Stimulated activated CD8-positive, alpha-beta memory T cell treated with anti-CD3 and anti-CD28 coated beads, Interleukin-2, amount 100 ng/mL, for 48 hours (primary cell): ENCODE measurements at regions not wholly inside any gene's neighbourhood (a gene's known extent, or its start where the extent isn't known, plus 50 kb on each side); places are given as distances from the start of the nearest gene placed in this dataset.
"Not testable (repeated sequence)": the region's sequence is repeated elsewhere in the genome, so short reads cannot be mapped to it uniquely, and the experiment has no call there.

Experiments
- DNase-seq, 2 donors: peaks; one replicate each; pipeline ENCODE4 v3.0.0-alpha.2; 2020; ENCODE audit warnings: low read depth in 2 of 2

DNA sequence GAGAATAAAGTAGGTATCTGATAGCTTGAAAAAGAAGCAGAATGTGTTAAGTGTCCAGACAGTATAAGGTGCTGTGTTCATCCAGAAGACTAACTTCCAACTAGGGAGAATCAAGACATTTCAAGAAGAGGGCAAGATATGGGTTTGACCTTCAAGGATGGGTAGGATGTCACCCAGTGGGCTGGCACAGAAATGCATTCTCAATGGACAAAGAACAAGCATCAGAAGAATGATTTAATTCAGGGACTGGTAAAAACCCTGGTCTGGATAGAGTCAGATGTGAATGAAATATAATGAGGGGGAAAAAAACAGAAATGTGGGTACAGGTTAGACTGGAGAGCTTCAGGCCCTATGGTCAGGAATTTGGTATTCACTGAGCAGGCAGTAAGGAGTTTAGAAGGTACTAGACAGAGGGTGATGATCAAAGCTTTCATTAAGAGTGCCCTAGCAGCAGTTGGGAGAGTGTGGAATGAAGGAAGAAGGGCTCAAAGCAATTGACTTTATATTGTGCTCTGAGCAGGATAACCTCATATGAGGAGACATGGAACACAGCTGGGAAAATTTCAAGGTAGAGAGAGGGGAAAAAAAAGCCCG lies 180.7 kb upstream of the ANK3 start:
- DNase-seq, result no peak

DNA sequence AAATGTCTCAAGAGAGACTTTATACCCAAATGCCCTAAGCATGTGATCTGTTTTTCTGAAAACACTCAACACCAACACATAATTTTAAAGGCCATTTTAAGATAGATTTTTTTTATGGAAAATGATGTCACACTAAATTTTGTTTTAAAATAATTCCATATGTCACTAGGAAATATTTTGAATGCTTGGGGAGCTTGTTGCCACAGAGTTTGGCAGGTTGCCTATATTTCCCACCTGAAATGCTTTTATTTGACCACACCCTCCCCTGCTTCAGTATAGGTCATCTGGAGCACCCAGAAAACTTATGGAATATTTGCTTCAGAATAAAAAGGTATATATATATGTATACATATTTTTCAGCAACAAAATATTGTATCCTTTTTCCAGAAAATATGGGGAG lies 180.0 kb upstream of the ANK3 start:
- DNase-seq, result no peak

DNA sequence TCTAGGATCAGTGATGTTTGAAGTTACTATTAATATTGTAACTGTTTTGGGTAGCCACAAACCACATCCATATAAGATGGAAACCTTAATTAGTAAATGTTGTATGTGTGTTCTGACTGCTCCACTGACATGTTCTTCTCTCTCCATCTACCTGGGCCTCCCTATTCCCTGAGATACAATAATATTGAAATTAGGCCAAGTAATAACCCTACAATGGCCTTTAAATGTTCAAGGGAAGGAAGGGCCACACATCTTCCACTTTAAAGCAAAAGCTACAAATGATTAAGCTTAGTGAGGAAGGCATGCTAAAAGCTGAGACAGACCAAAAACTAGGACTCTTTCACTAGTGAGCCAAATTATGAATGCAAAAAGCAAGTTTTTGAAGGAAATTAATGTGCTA lies 176.4 kb upstream of the ANK3 start:
- no peak for DNase-seq

DNA sequence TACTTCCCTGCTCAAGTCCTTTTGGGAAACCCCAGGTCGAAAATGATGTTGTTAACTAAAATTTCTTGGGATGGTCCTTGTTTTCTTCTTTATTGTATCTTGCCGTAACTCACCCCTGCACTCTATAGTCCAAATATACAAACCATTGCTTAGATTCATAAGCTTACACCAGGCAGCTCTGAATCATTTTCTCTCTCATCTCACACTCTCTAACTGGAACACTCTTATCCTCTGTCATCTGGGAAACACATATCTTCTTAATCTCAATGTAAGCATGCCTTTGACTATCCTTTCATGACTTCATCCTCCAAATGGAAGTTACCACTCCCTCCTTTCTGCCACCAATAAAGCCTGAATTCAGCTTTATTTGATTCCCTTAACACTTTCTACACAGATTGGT lies 175.8 kb upstream of the ANK3 start:
- no peak for DNase-seq

DNA sequence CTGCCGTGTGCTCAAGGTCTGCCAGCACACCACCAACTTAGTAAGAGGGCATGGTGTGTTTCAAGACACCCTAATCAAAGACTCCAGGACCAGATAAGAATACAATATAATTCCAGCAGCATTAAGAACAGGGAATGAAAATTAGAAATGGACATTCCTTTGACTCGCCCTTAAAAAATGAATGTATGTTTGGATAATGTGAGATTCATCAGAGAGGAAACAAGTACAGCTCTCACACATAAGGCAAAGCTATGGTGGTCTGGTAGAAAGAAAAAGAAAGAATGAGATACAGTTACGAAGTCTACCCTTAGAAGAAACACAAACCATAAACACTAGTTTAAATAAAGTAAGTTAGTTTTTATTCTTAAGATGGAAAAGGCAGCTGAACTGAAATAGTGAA lies 174.8 kb upstream of the ANK3 start:
- DNase-seq, result no peak

DNA sequence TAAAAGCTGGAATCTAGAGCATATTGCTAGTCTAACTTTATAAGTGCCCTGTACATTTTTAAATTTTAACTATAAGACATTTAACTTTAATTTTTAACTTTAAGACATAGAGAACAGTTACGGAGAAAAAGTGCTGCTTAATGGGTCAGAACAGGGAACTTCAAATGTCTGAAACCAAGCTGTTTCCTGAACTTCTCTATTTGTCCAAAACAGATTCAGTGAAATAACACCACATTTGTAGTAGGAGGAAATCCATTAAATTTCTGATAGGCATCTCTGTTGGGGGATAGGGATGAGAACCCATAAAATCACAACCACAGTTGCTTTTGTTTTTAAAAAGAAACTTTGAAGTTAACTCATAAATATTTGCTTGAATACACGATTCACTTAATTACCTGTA lies 170.8 kb upstream of the ANK3 start:
- no peak for DNase-seq

DNA sequence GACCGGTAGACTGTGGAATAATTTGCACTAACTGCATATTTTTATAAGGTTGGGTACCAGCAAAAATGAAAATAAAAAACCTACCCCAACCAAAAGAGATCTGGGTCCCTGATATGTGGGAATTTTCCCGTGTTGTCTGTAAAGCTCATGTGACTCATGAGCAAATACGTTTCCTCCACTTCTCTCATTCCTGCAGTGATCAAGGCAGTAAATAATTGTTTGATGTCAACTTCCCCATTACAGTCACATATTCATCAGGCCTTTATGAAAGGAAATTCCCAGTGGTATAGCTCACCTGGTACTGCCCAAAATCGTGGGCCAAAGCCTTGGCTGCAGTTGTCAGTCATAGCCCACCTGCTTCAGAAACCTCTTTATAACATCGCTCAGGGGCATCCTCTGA lies 166.0 kb upstream of the ANK3 start:
- no peak for DNase-seq

DNA sequence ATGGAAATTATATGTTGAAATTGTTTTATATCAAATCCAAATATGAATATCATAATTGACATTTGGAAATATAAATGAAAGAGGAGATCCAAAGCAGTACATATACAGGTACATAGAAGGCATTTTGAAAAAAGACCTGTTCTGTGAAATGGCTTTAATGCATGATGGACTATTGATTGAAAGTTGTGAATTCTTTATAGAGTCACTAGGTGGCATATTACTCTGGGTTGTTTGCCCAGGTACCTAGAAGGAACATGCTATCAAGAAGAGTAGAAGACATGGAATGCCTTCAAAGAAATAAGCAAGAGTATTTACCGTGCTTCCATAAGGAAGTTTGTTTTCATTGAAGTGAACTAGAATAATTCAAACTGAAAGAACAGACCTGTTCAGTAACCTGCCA lies 160.0 kb upstream of the ANK3 start:
- DNase-seq, result no peak

DNA sequence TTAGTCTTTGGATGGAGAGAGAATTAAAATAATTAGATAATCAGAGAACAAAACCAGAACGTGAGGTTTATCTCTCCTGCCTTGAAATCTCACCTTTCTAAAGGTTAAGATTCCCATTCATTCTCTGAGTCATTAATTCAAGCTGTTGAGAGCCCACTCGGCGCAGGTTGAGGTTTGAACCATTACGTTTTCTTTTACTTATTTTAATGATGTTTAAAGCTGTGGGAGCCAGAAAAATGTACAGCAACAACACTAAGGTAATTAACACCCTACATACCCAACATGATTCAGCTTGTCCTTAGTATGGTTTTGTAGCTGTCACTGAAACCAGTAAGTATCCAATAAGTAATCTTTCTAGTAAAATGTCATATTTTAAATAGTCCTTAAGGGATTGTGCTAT lies 153.0 kb upstream of the ANK3 start:
- no peak for DNase-seq

DNA sequence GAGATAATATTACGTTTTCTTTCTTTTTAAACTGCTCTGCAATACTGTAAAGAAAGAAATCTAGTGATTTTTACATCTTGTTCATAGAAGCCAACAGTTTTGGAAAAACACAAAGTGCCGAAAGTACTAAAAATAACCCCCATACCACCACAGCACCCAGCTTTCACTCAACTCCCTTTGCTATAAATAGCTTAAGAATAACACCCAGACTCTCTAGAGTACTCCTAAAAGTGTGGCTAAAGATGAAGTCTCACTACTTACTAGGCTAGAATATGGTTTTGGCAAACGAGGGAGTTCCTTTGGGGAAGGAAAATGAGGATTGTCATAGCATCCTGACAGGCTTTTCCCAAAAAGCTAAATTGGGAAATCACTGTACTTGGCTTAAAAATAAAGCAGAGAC lies 151.8 kb upstream of the ANK3 start:
- no peak for DNase-seq

DNA sequence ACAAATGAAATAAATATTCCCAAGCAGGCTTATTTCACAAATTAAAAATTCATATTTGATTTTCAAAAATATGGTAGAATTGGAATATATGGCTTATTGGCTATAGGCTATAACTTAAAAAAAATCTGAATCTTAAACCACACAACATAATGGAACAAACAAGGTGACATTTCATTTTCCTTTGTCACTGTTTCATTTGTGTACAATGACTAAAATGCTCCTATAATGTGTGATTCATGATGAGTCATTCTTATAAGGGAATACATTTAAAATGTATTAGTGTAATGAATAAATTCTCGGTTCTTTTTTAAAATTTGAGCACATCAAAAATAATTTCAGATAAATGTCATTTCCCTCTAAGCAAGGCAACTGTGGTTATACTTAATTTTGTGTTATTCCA lies 148.0 kb upstream of the ANK3 start:
- no peak for DNase-seq

DNA sequence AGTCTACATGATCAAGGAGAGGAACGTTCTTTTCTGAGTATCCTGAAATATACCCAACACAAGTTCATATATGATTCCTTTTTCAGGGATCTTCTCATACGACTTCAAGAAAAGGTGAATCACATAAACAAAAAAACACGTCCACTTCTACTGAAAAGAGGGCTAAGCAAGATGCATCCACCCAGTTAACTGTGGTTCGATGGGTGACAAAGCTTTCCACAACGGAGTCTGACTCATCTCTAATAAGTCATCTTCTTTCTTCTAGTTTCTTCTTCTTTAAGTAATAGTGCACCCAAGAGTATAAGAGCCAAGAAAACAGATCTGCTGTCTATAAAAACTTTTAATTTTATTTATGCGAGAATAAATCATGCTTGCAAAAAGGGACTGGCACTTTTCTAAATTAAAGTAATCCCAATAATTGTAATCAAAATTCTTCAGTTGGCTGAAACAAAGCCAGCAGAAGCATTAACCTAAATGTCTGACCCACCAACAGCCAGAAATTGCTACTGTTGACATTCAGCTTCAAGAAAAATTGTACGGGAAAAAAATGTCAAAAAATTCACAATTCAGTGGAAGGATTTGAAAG lies 146.9 kb upstream of the ANK3 start:
- no peak for DNase-seq

DNA sequence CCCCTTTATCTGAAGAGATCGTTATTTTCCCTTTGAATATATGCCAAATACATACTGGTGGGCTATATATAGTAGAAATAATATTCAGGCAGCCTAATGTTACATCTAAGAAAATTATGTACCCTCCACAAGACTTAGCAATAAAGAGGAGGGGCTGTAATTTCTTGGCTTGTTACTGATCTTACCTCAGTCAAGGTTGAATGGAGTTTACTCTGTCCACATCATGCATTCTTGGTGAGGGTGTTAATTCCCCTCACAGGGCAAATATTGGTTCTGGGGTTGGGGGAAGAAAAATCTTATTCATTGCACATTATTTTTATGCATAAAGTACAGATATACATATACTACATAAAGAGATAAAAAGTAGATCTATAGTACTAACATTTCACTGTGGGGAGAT lies 145.8 kb upstream of the ANK3 start:
- DNase-seq, result no peak

DNA sequence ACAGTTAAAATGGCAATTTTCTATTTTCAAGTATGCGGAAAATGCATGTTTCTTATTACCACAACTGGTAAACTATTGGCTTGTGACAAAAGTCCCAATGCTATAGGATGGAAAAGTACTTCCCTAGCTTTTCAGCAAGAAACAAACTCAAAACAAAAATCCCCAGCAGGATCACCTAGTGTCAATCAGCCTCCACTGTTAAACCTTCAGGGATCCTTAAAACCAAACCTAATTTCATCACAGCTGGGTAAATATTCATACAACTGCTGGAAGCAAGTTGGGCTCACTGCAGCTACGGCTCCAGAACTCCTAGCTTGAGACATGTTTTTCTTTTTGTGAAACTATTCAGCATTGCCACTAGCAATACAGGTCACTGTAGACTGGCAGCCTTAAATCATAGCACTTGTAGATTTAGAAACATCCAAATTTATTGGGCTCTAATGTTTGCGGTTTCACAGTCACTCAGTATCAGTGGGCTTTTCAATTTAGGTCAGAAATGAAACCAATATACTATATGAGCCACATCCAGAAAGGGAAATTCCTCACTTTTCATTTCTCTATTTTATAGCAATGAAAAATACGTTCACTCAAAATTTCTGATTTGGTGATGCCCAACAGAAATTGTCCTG lies 145.2 kb upstream of the ANK3 start:
- DNase-seq, result no peak

DNA sequence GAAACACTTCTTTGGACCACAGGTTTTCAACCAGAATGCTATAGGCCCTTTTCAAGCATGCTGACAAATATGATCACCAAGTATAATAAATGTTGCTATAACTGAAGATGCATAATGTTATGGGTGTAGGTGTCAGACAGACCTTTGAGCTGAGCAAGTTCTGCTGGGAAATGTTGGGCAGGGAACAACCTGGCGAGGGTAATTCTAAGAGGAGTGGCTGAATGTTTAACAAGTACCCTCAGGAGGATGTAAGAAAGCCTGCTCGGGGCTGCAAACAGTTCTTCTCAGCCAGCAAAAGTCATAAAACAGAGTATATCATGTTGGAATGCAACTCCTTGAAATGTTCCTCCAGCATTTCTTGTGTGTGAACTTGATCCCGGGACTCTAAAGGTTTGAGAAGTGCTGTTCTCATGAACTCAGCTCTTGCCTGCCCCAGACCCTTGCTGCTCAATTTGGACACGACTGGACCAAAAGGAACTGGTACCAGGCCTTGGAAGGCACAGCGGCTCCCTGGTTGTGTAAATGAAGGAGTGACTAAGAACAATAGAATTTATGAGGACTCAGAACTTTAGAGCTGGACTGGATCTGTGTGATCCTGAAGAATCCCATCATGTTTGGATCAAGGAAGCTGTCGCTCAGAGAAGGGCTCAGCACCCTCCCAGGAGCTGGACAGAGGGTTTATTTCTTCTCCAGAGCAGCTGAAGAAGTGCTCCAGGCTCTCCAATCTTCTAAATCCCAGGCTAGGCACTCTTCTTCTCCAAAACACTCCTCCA lies 143.2 kb upstream of the ANK3 start:
- DNase-seq, result no peak

DNA sequence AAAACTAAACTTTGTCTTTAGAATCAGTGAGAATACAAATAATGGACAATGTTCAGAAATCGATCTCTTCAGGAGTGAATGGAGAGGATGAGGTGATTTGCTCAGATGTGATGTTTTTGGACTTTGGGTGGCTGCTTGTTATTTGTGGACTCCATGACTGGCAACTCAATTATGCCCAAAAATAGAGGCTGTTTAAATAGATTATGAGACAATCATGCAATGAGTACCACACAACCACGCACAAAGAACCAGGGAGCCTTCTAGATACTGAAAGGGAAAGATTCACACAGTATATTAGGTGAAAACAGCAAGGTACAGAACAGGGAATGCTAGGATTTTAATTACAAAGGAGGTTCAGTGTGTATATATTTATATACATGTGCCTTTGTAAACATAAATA lies 141.3 kb upstream of the ANK3 start:
- no peak for DNase-seq

DNA sequence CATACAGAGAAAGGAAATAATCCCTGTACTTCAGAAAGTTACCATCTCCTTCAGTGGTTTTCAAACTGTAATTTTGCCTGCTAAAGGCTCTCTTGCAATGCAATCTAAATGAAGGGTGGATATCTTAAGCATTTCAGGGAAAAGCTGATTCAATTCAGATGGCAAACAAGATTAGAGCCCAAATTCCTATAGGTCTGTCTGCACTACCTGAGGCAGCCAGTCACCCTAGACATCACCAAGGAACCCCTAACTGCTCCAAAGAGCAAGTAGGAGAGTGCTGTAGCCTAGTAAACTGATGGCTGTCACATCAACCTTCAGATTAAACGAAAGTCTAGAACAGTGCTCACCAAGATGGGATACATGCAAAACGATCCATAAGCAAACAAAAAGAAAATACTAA lies 138.0 kb upstream of the ANK3 start:
- no peak for DNase-seq

DNA sequence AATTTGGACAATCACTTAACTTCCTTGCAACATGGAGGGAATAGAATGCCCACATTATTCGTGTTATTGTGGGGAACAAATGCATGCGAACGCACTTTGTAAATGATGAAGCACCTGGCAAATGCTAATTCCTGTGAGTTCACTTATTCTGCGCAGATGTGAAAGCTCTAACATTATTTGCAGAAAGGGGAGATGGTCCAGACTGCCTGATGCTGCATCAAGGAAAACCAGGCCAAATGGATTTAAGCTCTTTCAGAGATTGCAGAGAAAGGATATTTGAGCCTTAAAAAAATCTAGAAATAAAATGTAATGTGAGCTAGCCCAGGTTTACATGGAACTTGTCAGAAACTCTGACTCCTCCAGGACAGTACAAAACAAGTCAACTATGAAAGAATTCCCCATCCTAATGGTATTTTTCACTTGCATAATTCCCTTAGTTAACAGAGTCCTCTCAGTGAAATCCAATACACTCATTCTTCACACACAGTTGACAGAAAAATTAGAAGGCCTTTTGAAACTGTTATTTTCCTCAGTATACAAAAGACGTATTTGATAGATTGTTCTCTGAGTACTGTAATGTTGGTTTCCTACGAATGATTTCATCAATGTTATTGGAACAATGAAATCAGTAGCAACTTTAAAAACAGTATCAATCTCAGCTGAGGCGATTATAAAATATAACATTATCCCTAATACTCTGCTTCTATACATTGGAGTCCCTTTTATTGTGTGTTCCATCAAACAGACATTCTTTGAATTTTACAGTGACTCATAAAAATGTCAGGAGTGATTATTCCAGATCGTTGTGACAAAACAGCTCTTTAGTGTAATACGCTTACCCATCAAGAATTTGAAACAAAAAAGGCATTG lies 136.3 kb upstream of the ANK3 start:
- no peak for DNase-seq

DNA sequence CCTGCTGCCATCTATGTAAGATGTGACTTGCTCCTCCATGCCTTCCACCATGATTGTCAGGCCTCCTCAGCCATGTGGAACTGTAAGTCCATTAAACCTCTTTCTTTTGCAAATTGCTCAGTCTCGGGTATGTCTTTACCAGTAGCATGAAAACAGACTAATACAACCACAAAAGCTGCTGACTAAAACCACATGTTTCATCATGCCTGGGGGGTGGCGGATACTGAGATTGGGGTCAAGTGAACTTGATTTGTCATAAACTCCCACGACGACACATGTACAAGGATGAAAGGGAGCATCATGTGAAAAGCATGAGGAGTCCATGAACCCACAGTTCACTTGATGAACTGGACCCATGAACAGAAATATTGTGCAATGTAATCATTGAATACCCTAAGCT lies 134.9 kb upstream of the ANK3 start:
- no peak for DNase-seq

DNA sequence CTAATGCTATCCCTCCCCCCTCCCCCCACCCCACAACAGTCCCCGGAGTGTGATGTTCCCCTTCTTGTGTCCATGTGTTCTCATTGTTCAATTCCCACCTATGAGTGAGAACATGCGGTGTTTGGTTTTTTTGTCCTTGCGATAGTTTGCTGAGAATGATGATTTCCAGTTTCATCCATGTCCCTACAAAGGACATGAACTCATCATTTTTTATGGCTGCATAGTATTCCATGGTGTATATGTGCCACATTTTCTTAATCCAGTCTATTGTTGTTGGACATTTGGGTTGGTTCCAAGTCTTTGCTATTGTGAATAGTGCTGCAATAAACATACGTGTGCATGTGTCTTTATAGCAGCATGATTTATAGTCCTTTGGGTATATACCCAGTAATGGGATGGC lies 133.7 kb upstream of the ANK3 start:
- not testable (repeated sequence) for DNase-seq

DNA sequence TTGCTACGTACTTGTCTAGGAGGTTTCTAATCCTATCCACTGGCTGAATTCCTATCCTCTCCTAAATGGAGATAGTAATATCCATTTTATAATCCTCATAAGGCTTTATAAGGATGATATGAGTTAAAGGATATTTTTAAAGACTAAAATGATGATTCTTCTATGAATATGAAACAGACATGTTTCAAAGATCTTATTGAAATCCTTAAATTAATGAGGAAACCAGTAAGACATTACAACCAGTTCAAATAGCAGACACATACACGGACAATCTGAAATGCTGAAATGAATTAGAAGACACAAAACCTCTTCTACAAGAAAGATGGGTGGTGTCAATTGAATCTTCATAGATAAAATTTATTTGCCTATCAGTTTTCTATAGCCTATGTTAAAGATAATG lies 132.9 kb upstream of the ANK3 start:
- no peak for DNase-seq

DNA sequence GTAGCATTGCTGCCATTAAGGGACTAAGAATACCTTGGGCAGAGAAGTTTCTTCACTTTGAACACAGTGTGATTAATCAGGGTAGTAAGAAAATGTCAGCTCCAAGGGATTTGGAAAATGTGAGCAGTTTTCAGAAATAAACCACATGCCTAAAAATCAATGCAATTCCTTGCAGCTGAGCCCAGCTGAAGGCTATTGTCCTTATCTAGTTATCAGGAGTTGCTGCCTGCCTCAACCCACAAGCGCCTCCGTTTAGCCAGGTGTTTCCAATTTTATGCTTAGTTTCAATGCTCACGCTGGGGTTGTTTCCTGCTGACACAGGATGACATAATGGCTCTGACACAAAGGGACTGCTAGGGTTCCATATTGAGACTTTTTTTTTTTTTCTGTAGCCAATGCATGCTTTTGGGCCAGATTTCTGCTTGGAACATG lies 132.3 kb upstream of the ANK3 start:
- no peak for DNase-seq
